GM18868 (cell line): ENCODE measurements at regions not wholly inside any gene's neighbourhood (a gene's known extent, or its start where the extent isn't known, plus 50 kb on each side); places are given as distances from the start of the nearest gene placed in this dataset.
"Not testable (repeated sequence)": the region's sequence is repeated elsewhere in the genome, so short reads cannot be mapped to it uniquely, and the experiment has no call there.

Experiments
- ATAC-seq: cut with Tn5 transposase; IDR thresholded peaks from one replicate; pipeline ENCODE4 v1.9.1; 2021; ENCODE audit warnings: mild to moderate bottlenecking, moderate library complexity; ENCODE audit not compliant: unreplicated experiment

DNA sequence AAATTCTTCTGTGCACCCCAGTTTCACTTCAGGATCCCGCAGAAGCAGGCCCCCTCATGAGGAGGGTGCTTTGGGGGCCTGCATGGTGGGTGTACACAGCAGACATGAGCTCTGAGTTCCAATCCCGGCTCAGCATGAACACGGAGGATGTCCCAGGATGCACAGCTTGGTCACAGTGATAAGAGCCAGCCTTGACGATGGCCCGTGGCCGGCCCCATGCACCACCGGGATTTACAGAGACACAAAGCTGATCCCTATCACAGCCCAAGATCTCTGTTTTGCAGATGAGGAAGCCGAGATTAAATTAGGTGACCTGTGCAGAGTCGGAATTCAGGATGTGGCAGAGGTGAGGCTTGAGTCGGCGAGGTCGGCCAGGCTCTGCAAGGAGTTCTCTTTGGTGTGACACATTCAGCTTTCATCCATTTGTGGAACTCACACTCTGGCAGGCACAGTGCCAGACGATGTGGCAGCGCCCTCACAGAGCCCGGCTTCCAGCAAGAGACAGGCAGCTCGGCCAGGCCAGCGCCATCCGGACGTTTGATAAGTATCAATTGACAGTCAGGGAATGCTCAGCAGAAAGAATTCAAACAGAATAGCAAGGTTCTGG is 456.3 kb upstream of the MYT1L start:
- ATAC-seq: no peak

DNA sequence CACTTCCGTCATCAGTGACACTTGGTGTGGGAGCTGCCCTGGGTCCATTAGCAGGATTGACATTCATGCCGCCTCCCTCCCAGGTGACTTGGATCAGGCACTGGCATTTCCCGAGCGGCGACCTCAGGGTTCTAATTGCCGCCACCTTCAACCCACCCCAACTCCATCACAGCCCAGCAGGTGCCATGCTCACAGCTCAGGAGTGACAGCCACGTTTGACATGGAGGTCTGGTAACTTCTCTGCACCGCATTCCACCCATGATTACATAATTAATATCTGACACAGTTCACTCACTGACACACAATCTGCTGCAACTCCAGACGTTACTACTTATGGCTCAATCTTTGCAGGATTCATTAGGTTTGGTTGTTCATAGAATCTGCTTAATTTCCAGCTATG is 450.9 kb upstream of the MYT1L start:
- no peak for ATAC-seq

DNA sequence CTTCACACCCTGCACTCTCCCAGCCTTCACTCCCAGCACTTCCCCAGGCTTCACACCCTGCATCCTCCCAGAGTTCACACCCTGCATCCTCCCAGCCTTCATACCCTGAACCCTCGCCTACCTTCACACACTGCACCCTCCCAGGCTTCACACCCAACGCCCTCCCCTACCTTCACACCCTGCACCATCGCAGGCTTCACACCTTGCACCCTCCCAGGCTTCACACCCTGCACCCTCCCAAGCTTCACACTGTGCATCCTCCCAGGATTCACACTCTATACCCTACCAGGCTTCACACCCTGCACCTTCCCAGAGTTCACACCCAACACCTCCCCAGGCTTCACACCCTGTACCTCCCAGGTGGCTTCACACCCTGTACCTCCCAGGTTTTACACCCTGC is 448.7 kb upstream of the MYT1L start:
- ATAC-seq: no peak

DNA sequence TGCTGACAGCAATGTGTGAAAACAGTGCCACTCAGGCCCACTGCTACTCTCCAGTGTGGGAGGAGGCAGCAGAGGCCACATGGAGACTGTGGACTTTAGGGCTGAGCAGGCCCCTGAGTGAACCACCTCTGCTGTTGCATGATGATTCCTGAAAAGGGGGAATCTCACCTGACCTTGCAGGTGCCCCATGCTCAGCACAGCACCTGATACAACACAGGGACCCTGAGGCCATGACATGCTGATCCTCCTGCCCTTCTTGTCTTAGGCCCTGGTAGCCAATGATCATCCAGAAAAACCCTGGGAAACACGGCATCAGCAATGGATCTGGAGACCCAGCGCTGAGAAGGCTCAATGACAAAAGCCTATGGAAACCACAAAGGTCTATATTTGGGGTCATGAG is 446.8 kb upstream of the MYT1L start:
- no peak for ATAC-seq

DNA sequence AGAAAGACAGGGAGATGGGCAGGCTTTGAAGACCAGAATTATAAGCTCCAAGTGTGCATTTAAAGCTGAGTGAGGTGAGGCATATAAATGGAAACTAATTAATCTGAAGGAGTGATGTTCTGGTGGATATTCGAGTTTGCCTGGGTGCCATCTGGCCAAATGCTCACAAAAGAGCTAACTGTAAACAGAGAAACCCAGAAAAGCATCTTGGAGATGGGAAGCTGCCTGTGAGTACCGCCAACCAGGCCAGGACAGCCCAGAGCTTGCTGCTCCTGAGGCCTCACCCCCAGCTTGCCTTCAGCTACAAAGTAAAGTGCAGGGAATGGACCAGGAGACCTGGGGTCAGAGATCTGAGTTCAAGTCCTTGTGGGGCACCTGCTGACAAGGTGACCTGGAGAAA is 446.1 kb upstream of the MYT1L start:
- no peak for ATAC-seq

DNA sequence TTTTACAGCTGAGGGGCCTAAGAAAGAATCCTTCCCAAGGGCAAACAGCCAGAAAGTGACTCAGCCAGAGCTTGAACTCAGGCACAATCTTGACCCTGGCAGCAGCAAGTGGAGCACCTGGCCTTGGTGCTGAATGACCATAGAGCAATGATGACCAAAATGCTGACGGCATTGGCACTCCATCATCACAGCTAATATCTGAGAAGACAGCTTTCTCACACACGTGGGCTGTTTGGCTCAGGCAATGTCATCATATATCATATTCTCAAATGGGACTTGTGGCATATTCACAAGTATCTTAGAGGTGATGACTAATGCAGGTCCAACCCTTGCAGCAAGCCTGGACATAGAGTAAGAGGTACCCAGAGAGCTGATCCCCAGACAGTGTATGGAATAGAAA is 443.9 kb upstream of the MYT1L start:
- no peak for ATAC-seq

DNA sequence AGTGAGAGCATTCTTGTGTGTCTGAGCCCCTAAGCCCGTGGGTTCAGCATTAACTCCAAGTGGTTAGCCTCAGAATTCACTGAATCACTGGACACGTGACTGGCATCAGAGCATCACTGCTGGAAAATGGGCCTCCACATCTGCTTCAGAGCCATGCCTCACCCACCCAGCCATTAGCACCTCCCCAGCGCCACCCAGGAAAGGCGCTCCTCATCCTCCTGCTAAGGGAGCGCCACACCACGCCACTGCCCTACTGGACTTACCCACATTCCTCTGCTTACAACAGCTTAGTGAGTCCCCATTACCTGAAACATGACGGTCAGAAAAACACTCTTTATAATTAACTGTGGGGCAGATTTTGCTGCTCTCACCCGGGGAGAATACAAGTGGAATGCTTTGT is 442.6 kb upstream of the MYT1L start:
- no peak for ATAC-seq

DNA sequence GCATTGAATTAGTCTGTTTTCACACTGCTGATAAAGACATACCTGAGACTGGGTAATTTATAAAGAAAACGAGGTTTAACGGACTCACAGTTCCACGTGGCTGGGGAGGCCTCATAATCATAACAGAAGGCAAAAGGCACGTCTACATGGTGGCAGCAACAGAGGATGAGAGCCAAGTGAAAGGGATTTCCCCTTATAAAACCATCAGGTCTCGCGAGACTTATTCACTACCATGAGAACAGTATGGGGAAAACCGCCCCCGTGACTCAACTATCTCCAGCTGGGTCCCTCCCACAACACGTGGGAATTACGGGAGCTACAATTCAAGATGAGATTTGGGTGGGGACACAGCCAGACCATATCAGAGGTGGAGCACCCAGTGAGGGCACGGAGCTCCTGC is 442.0 kb upstream of the MYT1L start:
- not testable (repeated sequence) for ATAC-seq

DNA sequence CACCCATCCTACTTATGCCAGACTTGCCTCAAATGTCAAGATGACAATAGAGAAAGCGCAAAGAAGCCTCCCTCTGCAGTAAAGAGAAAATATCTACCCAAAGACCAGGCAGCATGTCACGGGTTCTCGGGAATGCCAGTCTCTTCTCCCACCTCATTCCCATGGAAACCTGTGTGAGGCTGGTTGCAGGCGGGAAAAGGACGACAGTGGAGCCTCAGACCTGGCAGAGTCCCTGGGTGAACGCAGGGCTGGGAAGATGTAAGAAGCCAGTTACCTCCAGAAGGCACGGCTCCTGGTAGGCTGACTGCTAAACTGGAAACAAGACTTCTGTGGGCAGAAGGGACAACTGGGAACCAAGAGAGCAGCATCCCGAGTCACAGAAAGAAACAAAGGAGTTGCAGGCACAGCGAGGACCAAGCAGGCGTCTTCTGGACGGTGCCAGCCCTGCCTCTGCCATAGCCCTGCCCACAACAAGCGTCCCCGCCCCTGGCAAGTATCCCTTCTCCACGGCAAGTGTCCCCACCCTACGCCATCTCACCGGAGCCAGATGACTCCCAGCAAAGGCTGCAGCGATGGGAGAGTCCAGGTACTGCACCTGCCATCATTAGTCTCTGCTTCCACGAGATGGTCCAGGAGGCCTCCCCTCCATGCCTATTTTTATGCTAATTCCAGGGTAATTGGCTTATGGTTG is 440.8 kb upstream of the MYT1L start:
- ATAC-seq: no peak

DNA sequence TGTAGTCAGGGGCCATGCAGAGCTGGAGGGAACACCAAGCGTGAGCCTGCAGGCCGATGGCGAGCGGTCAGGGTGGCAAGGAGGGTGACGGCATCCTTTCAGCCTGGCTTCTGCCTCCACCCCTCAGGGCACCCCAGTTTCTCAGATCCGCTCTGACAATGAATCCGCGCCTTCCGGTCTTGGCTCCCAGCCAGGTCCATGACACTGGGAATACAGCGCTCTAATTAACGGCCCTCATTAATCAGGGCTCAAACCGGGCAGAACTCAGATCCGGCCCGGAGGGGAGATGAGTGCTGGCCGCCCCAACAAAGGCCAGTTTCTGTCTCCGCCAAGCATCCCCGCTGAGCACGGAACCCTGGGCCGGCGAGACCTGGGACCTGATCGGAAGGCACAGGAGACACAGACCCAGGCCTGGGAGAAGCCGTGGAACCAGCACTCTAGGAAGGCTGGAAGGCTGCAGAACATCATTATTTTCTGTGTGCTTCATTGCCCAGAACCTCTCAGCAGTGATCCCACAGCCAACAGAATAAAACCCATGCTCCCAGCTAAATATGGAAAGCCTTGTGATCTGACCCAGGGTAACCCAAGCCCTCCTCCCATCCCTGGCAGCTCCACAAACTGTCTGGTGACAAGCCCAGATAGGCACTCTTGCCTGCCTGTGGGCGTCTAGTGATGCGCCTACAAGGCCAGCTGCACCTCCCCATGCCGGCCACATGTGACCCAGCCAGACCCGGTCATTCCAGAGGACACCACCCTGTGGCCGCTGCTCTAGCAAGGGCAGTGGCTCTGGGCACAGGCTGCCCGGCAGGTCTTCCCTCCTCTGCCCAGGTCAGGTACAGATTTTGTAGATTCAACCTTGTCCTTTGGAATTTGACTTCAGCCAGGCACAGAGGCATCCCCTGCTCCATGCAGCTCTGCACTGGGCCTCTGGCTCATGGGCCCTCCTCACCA is 438.7 kb upstream of the MYT1L start:
- no peak for ATAC-seq

DNA sequence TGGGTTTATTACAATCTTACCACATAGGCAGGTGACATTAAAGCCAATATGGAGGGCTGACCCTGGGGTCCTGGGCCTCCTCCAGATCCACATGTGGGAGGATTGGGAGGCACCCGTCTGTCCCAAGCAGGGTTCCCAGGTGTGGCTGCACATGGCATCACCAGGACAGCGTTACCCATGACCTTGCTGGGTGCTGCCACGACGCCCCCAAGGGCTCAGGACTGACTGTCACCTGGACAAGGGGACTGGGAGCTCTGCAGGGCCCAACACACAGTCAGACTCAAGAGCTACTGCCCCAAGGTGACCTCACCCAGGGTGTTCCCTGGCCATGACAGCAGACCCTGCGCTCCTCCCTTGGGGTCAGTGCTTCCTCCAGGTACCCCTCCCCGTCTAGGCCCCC is 437.4 kb upstream of the MYT1L start:
- ATAC-seq: no peak

DNA sequence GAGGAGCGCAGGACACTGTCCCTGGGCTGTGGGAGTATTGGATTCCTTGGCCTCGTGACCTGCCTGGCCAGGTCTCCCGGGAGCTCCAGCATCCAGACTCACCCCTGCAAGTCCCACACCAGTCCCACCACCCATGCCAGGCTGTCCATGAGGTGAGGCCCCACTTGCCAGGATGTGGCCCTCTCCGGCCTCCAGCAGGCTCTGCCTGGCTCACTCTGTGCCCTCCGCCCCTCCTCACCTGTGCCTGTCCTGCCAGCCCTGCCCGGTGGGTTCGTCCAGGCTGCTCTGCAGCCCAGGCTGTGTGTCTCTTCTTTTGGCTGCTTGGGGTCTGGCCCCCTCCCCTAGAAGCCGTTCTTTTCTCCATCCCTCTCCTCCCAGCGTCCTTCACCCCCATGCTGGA is 436.8 kb upstream of the MYT1L start:
- no peak for ATAC-seq

DNA sequence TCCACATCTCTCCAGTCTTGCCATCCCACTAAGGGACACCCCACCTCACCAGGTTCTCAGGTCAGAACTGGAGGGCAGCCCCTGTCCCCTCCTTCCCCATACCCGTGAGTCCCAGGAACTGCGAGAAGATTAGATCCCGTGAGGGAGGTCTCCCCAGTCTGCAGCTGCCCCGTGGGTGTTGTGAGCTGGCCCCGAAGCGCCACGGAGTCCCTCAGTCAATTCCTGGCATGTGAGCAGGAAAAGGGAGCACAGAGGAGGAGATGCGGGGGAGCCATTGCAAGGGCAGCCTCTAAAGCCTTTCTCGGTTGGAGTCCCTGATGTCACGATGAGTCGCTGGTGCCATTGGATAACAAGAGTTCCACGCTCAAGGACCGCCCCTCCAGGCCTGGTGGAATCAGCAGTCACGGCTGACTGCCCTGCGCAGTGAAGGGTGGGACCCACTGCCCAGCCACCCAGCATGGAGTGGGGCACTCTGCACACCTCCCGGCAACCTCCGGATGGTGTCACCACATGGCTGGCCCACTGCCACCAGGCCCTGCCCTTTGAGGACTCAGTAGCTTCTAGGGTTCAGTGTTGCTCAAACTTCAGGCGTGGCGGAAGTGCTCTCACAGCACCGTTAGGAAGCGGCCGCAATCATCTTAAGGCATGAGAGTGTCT is 434.9 kb upstream of the MYT1L start:
- no peak for ATAC-seq

DNA sequence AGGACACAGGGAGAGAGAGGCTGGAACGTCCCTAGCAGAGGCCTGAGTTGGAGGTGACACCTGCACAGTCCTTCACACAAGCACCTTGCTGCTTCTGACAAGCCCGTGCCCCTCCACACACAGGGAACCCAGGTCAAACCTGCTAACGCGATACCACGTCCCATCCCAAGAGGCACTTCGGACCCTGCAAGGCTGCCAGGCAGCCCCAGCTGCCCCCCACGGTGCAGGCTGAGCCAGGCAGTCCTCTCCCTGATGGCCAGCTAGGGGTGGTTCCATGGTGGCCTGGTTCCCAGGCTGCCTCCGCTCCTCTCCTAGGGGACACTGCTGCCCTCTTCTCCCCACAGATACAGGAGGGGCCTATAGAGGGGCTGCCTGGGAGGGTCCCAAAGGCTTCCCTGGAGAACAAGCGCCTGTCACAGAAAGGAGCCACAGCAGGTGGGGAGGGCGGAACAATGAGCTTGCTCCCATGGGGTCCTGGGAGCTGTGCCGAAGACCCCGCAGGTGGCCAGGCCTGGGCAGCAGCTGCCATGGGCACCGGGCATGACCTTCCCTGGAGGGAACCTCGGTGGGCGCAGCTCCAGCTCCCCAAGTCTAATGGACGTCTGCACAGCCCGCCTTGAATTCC is 434.2 kb upstream of the MYT1L start:
- no peak for ATAC-seq

DNA sequence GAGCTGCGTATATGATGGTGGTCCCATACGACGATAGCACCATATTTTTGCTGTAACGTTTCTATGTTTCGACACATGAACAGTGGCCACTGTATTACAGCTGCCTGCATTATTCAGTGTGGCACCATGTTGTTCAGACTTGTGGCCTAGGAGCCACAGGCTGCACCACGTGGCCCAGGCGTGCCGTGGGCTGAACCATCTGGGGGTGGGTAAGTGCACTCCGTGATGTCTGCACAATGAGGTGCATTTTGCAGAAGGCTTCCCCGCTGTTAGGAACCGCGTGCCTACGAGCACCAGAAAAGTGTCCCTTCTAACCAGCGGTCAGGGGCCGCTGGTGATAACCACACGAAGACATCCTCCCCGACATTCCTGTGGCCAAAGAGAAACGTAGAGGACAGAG is 433.7 kb upstream of the MYT1L start:
- ATAC-seq: no peak

DNA sequence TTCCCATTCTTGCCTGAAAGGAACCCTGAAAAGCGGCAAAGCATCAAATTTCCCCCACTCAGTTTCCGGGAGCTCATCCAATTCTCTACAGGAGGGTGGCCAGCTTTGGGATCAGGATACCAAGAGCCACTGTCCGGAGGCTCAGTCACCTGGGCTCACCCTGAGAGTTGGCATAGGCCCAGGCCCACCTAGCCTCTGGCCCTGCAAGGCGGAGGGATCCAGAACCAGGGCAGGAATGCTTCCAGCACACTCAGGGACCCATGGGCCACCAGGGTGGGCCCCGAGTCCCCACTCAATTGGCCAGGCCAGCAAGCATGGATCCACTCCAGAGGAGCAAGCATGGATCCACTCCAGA is 432.9 kb upstream of the MYT1L start:
- no peak for ATAC-seq

DNA sequence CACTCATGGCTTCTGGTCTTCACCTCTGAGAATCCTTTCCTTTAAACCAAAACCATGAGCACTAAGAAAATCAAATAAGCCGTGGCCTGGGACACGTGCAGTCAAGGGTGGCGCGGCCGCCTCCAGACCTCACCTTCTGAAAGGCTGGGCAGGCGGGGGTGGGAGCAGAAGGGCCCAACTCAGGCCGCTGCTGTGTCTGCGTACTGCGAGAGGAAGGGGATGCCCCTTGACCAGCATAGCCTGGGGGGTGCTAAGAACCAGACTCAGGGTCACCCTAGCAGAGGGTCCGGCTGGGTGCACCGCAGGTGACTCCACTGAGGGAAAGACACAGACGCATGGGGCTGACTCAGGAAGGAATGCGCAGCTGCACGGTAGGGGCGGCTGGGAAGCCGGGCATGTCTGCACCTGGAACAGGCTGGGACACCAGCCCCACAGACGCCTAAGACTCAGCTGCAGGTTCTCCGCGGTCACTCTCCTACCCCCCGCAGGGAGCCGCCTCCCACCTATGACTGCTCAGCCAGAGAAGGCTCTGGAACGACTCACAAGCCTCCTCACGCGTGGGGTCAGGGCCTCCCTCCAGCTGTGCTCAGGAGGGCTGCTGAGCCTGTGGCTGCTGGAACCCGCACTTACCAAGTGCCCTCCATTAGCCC is 432.4 kb upstream of the MYT1L start:
- ATAC-seq: no peak

DNA sequence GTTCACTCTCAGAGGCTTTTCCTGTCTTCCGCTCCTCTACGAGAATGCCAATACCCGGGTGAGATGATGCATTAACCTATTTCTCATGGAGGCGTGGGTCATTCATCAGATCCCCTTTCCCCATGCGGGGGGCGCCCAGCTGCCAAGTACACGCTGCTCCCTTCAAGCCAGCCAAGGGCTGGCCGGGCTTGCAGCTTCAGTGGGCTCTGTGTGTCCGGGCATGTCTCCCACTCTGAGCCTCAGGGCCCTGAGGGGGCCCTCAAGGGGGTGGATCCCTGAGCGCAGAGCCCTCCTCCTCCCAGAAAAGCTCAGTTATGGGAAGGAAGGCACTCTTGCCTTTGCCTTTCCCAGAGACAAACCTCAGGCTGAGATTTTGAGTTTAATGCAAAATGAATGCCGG is 431.8 kb upstream of the MYT1L start:
- ATAC-seq: no peak

DNA sequence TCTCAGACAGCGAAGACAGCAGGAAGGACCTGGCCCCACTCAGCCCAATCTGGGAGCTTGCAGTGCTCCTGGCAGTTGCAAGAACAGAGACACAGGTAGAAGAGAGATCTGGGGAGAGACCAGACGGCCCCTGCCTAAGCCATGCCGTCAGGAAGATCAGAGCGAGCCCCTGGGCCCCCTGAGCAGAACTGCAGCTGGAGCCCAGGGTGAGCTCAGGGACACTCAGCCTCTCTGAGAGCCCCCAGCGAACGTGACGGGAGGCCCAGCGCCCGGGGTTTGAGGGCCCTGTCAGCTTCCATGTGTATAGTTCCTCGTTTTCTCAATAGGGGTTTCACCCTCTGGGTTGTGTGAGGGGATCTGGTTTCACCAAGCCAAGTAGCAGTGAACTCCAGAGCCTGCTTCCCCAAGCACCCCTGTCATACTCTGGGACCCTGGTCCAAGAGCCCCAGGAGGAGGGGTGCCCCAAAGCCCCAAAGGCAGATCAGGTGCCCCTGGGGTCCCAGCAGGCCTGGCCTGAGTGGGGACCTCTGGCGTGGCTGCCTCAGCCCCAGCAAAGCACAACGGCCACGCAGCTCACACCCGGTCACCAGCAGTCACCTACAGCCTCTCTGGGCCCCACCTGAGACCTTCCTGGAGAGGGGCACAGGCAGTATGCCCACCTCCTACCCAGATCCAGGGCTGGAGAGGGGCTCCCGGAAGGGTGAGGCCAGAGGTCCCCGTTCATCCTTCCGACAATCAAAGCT is 431.3 kb upstream of the MYT1L start:
- no peak for ATAC-seq

DNA sequence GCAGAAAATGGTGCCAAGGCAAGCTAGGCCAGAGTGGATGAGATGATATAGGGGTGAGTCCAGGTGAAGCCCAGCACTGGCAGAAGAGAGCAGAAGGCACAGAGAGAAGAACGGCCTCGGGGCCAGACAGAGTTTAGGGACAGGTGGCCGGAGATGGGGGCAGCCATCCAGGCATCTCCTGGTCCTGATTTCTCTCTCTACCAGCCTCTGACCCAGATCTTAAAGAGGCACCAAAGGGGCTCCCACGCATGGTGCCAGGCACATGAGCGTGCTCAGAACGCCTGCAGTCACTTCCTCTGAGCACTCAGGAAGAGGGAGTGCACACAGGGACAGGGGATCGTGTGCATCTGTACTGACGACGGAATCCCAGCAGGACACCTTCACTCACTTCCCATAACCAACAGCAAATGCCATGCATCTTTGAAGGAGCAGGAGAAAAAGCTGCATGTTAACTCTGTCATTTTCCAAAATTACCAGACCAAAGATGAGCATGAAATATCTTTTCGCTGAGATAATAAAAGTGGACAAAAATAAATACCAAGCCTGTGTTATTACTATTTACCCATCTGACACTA is 427.8 kb upstream of the MYT1L start:
- no peak for ATAC-seq
